GM21447 (cell line): ENCODE measurements at regions not wholly inside any gene's neighbourhood (a gene's known extent, or its start where the extent isn't known, plus 50 kb on each side); places are given as distances from the start of the nearest gene placed in this dataset.

Experiments
- ATAC-seq: cut with Tn5 transposase; IDR thresholded peaks from one replicate; pipeline ENCODE4 v1.9.1; 2021; ENCODE audit not compliant: unreplicated experiment

GRCh38 chr7:156234192-156234591, 406.4 kb upstream of the RNF32 start:
- no peak for ATAC-seq

GRCh38 chr7:156232931-156233705, 407.5 kb upstream of the RNF32 start:
- ATAC-seq: no peak

- ATAC-seq: no peak
Observed at GRCh38 chr7:156230576-156230975, 410.0 kb upstream of the RNF32 start.

GRCh38 chr7:156224833-156225225, 412.6 kb upstream of the SHH start:
- no peak for ATAC-seq

- ATAC-seq: no peak
Observed at GRCh38 chr7:156223935-156224832, 411.9 kb upstream of the SHH start.

GRCh38 chr7:156222611-156223010, 410.3 kb upstream of the SHH start:
- ATAC-seq: no peak

GRCh38 chr7:156222151-156222550, 409.9 kb upstream of the SHH start:
- ATAC-seq: no peak

GRCh38 chr7:156220701-156221100, 408.4 kb upstream of the SHH start:
- ATAC-seq: no peak

- no peak for ATAC-seq
Observed at GRCh38 chr7:156220078-156220605, 407.9 kb upstream of the SHH start.

GRCh38 chr7:156219307-156220077, 407.2 kb upstream of the SHH start:
- ATAC-seq: no peak

GRCh38 chr7:156218544-156219306, 406.5 kb upstream of the SHH start:
- no peak for ATAC-seq

- ATAC-seq: no peak
Observed at GRCh38 chr7:156217803-156218202, 405.5 kb upstream of the SHH start.

GRCh38 chr7:156209087-156209486, 396.8 kb upstream of the SHH start:
- ATAC-seq: no peak

GRCh38 chr7:156207306-156207705, 395.0 kb upstream of the SHH start:
- no peak for ATAC-seq

GRCh38 chr7:156206174-156206573, 393.9 kb upstream of the SHH start:
- no peak for ATAC-seq

GRCh38 chr7:156204820-156205219, 392.6 kb upstream of the SHH start:
- no peak for ATAC-seq

GRCh38 chr7:156203923-156204322, 391.7 kb upstream of the SHH start:
- no peak for ATAC-seq

GRCh38 chr7:156198277-156198676, 386.0 kb upstream of the SHH start:
- ATAC-seq: no peak

- ATAC-seq: no peak
Observed at GRCh38 chr7:156196649-156197048, 384.4 kb upstream of the SHH start.

- ATAC-seq: no peak
Observed at GRCh38 chr7:156195276-156195675, 383.0 kb upstream of the SHH start.
